NB4 (cell line): ENCODE measurements at regions not wholly inside any gene's neighbourhood (a gene's known extent, or its start where the extent isn't known, plus 50 kb on each side); places are given as distances from the start of the nearest gene placed in this dataset.

Experiments
- CTCF ChIP-seq: IDR thresholded peaks from one replicate; pipeline ENCODE4 v1.5.1; 2012; ENCODE audit warnings: low read depth, low read length
- MYC ChIP-seq: IDR thresholded peaks from 2 replicates; pipeline ENCODE4 v1.6.1; 2011; ENCODE audit warnings: low read depth, low read length
- POLR2A ChIP-seq: IDR thresholded peaks from 2 replicates; pipeline ENCODE4 v1.6.1; 2011; ENCODE audit warnings: mild to moderate bottlenecking; ENCODE audit not compliant: insufficient read length; ENCODE audit errors: extremely low read depth

DNA sequence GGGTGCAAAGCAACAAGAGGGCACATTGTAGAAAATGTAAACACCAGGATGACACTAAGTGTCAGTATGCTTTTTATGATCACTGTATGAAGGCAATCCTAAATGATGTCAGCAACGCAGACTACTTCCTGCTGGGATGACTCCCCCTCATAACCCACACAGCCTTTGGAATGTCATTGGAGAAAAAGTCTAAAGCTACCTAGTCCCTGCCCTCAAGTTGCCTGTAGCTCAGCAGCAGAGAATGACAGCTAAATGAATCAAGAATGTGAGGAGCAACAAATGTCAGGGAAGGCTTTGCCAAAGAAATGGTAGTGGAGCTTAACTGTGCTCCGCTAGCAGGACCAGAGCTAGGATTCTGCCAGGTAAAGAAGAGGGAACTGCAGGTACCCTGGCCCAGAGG lies 555.6 kb downstream of the CD83 start:
- TF ChIP-seq CTCF (no peak), POLR2A (no peak), MYC (no peak)
